ENCODE measurements at regions not wholly inside any gene's neighbourhood (a gene's known extent, or its start where the extent isn't known, plus 50 kb on each side); places are given as distances from the start of the nearest gene placed in this dataset.

- TF ChIP-seq EZH2 (IDR thresholded peaks at IDR 0.05; ENCODE audit: borderline replicate concordance, insufficient read depth, low read depth, low read length, poor library complexity, severe bottlenecking) (no peak), CTCF (IDR thresholded peaks at IDR 0.05) (no peak)
Measured at GRCh38 chr14:76971549-76971948, 57.0 kb downstream of the IRF2BPL start.
